Medulla oblongata (tissue), 1 donor: ENCODE measurements at regions not wholly inside any gene's neighbourhood (a gene's known extent, or its start where the extent isn't known, plus 50 kb on each side); places are given as distances from the start of the nearest gene placed in this dataset.
A peak's percentile ranks its signal among the peaks of the same experiment; 100 is the strongest.

Source experiments
- DNase-seq: peaks from one replicate; pipeline ENCODE4 v3.0.0-alpha.2; 2015; ENCODE audit errors: extremely low spot score

GRCh38 chr3:193754719-193755118, 161.7 kb downstream of the OPA1 start:
- DNase-seq = no peak

GRCh38 chr3:193756536-193756935, 163.5 kb downstream of the OPA1 start:
- DNase-seq = no peak

GRCh38 chr3:193757457-193757856, 164.4 kb downstream of the OPA1 start:
- DNase-seq = no peak

GRCh38 chr3:193761969-193762368, 169.0 kb downstream of the OPA1 start:
- no peak for DNase-seq

GRCh38 chr3:193762657-193763056, 169.6 kb downstream of the OPA1 start:
- DNase-seq = no peak

- no peak for DNase-seq
These were observed 172.0 kb downstream of the OPA1 start for GRCh38 chr3:193764959-193765358.

GRCh38 chr3:193767353-193768069, 174.5 kb downstream of the OPA1 start:
- DNase-seq = no peak

GRCh38 chr3:193768070-193768394, 175.0 kb downstream of the OPA1 start:
- no peak for DNase-seq

- no peak for DNase-seq
These were observed 176.4 kb downstream of the OPA1 start for GRCh38 chr3:193769437-193769836.

- no peak for DNase-seq
These were observed 178.1 kb downstream of the OPA1 start for GRCh38 chr3:193771011-193771652.

- DNase-seq = no peak
These were observed 178.8 kb downstream of the OPA1 start for GRCh38 chr3:193771653-193772421.

- DNase-seq = peak; percentile 45
These were observed 179.4 kb downstream of the OPA1 start for GRCh38 chr3:193772422-193772763.

GRCh38 chr3:193773266-193774220, 180.5 kb downstream of the OPA1 start:
- DNase-seq = no peak

GRCh38 chr3:193774272-193774915, 181.4 kb downstream of the OPA1 start:
- DNase-seq = no peak

- no peak for DNase-seq
These were observed 181.9 kb downstream of the OPA1 start for GRCh38 chr3:193774916-193775285.

- DNase-seq = no peak
These were observed 182.5 kb downstream of the OPA1 start for GRCh38 chr3:193775421-193776077.

GRCh38 chr3:193776626-193777358, 183.8 kb downstream of the OPA1 start:
- no peak for DNase-seq

- no peak for DNase-seq
These were observed 184.5 kb downstream of the OPA1 start for GRCh38 chr3:193777524-193777923.

GRCh38 chr3:193778676-193779075, 185.7 kb downstream of the OPA1 start:
- no peak for DNase-seq

GRCh38 chr3:193779933-193780332, 186.9 kb downstream of the OPA1 start:
- DNase-seq = no peak
